ENCODE measurements at regions not wholly inside any gene's neighbourhood (a gene's known extent, or its start where the extent isn't known, plus 50 kb on each side); places are given as distances from the start of the nearest gene placed in this dataset.

DNA sequence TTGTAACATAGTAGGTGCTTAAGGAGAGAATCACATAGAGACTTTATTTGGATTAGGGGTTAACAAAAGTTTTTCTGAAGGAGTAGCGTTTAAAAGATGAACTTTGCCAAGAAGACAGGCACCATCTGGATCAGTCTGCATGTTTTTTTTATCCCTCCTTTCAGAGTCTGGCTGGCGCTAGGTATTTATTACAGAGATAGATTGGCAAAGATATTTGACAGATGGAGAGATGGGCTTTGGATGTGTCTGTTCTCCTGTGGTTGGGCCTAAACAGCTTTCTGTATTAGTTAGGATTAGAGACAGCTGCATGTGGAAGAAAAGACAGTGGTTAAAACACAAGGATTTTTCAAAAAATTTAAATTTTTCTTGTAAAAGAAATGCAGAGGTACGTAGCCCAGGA, 133.9 kb downstream of the C12orf75 start:
- Mint-ChIP-seq H3K36me3 (ENCODE audit: low read depth) (no peaks in the 10 kb centered on the region), H3K27me3 (ENCODE audit: low read depth, poor library complexity) (peaks cover 5% of the 10 kb centered on the region), H3K9me3 (no peaks in the 10 kb centered on the region), H3K4me3 (no peak overlapping the region), H3K27ac (no peak overlapping the region), H3K4me1 (peaks cover 15% of the 10 kb centered on the region)
- TF ChIP-seq, protein P1, sequence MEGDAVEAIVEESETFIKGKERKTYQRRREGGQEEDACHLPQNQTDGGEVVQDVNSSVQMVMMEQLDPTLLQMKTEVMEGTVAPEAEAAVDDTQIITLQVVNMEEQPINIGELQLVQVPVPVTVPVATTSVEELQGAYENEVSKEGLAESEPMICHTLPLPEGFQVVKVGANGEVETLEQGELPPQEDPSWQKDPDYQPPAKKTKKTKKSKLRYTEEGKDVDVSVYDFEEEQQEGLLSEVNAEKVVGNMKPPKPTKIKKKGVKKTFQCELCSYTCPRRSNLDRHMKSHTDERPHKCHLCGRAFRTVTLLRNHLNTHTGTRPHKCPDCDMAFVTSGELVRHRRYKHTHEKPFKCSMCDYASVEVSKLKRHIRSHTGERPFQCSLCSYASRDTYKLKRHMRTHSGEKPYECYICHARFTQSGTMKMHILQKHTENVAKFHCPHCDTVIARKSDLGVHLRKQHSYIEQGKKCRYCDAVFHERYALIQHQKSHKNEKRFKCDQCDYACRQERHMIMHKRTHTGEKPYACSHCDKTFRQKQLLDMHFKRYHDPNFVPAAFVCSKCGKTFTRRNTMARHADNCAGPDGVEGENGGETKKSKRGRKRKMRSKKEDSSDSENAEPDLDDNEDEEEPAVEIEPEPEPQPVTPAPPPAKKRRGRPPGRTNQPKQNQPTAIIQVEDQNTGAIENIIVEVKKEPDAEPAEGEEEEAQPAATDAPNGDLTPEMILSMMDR (IDR thresholded peaks at IDR 0.05), result no peak
- no peak for DNase-seq

DNA sequence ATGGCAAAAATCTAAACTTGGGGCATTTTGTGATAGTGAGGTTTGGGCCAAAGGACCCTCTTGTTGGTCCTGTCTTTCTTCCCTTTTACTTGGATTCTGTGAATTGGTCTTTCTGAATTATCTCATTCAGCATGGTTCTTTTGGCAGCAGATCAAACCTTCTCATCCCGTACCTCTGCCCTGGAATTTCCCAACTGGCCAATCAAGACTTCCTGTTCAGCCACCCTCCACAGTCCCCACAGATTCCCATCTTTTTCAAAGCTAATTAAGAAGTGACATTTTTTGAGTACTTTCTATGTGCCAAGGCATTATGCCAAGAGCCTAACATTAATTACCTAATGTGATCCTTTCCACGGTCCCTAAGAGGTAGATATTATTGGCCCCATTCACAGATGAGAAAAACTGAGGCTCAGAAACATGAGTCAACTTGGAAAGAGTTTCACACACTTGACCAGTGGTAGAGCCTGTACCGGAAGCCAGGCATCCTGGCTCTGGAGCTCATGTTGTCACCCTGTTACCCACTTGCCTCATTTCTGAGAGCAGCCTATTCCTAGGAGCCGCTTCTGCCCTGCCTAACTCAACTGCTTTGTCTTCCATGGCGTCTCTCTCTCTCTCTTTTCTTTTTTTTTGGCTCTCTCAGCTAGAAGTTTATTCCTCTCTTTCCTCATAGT, 135.9 kb downstream of the C12orf75 start:
- no peak for DNase-seq
- no peak overlapping the region for H3K27ac Mint-ChIP-seq
- H3K4me3 Mint-ChIP-seq, result no peak overlapping the region
- H3K9me3 Mint-ChIP-seq, result no peaks in the 10 kb centered on the region
- TF ChIP-seq, protein P1 (IDR thresholded peaks at IDR 0.05), result no peak
- peaks cover 5% of the 10 kb centered on the region for H3K27me3 Mint-ChIP-seq (ENCODE audit: low read depth, poor library complexity)
- no peaks in the 10 kb centered on the region for H3K36me3 Mint-ChIP-seq (ENCODE audit: low read depth)
- H3K4me1 Mint-ChIP-seq, result peaks cover 12% of the 10 kb centered on the region

DNA sequence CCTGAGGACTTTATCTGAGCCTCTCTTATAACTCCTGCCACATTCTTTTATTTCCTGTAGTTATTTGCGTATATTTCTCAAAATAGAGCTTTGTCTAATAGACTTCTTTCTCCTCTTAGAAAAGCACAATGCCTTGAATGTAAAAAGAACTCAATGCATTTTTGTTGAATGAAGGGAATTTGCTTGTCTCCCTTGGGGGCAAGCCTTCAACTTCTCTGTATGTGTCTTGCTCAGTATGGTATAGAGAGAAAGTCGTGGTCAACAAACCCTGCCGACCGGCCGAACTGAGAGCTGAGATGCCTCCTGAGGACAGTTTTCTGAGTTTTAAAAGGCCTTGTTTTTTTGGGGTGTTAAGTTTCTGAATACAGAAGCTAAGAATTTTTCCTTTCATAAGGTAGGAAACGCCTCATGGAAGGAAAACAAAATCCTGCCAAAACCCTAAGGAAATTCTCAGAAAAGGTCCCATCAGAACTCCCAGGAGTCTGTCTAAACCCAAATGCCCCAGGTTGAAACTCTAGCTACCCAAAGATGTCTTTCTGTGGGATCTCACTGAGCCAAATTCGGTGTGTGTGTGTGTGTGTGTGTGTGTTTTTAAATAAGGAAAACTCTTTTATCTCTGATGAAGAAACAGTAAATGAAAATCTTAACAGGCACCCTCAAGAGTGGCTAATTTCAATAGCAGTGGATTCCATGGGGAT, 136.6 kb downstream of the C12orf75 start:
- no peaks in the 10 kb centered on the region for H3K36me3 Mint-ChIP-seq (ENCODE audit: low read depth)
- TF ChIP-seq, protein P1 (IDR thresholded peaks at IDR 0.05), result no peak
- peaks cover 12% of the 10 kb centered on the region for H3K4me1 Mint-ChIP-seq
- no peak overlapping the region for H3K4me3 Mint-ChIP-seq
- no peak overlapping the region for H3K27ac Mint-ChIP-seq
- no peak for DNase-seq
- H3K27me3 Mint-ChIP-seq (ENCODE audit: low read depth, poor library complexity), result peaks cover 5% of the 10 kb centered on the region
- no peaks in the 10 kb centered on the region for H3K9me3 Mint-ChIP-seq

DNA sequence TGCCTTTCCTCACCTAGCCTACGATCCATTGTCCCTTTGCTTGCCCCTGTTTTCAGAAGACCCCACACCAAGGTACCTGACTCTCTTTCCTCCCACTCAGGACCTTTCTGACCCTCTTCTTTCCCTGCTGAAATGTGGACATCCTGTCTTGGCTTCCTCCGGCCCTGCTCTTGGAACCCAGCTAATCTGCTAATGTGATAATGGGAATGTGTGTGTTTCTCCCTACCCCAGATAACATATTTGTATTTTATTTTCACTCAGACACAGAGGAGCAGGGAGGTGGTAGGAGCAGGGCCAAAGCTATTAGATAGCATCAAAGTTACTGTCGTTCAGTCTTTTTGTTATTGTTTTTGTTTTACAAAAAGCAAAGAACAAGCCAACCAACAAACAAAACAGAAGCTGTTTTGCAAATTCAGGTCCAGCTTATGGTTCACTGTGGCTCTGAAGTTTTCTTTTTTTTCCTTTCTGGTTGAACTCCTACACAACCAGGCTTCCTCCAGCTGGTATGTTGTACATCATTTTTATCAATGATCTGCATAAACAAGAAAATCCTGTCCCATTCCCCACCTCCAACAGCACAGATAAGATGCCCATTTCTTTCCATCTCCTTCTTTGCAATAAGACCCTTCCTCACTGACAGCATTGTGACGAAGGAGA, 137.3 kb downstream of the C12orf75 start:
- Mint-ChIP-seq H3K4me3 (no peak overlapping the region), H3K27ac (no peak overlapping the region), H3K4me1 (peaks cover 12% of the 10 kb centered on the region), H3K9me3 (no peaks in the 10 kb centered on the region), H3K27me3 (ENCODE audit: low read depth, poor library complexity) (peaks cover 5% of the 10 kb centered on the region), H3K36me3 (ENCODE audit: low read depth) (no peaks in the 10 kb centered on the region)
- DNase-seq, result no peak
- TF ChIP-seq, protein P1 (IDR thresholded peaks at IDR 0.05), result no peak

DNA sequence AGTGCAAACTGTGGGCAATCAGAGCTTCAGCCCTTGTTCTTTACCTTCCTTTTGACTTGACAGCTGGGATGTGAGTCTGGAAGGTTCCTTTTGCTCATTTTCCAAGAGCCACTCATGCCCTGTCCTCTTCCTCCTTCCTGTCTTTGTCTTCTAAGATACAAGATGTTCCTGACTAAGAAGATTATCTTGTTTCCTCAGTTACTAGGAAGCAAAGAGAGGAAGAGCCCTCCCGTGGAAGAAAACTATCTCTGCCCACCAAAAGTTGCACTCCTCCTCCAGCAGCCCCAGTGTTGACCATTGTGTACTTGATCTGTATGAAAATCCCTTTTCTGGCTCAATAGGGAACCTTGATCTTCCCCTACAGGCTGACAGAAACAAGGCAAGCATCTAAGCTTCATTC, 138.0 kb downstream of the C12orf75 start:
- H3K4me1 Mint-ChIP-seq, result peaks cover 12% of the 10 kb centered on the region
- no peak for DNase-seq
- no peak overlapping the region for H3K27ac Mint-ChIP-seq
- H3K36me3 Mint-ChIP-seq (ENCODE audit: low read depth), result no peaks in the 10 kb centered on the region
- TF ChIP-seq, protein P1 (IDR thresholded peaks at IDR 0.05), result no peak
- H3K27me3 Mint-ChIP-seq (ENCODE audit: low read depth, poor library complexity), result peaks cover 5% of the 10 kb centered on the region
- H3K4me3 Mint-ChIP-seq, result no peak overlapping the region
- no peaks in the 10 kb centered on the region for H3K9me3 Mint-ChIP-seq
